GM20431 (cell line): ENCODE measurements at regions not wholly inside any gene's neighbourhood (a gene's known extent, or its start where the extent isn't known, plus 50 kb on each side); places are given as distances from the start of the nearest gene placed in this dataset.

Experiments used
- in situ Hi-C: fragments of 300-500 bp; cut with MseI, MboI; formaldehyde crosslinking; loops from one replicate; pipeline ENCODE4 v1.15.0; 2020; ENCODE audit warnings: low sequenced_read_pairs; ENCODE audit not compliant: unreplicated experiment

DNA sequence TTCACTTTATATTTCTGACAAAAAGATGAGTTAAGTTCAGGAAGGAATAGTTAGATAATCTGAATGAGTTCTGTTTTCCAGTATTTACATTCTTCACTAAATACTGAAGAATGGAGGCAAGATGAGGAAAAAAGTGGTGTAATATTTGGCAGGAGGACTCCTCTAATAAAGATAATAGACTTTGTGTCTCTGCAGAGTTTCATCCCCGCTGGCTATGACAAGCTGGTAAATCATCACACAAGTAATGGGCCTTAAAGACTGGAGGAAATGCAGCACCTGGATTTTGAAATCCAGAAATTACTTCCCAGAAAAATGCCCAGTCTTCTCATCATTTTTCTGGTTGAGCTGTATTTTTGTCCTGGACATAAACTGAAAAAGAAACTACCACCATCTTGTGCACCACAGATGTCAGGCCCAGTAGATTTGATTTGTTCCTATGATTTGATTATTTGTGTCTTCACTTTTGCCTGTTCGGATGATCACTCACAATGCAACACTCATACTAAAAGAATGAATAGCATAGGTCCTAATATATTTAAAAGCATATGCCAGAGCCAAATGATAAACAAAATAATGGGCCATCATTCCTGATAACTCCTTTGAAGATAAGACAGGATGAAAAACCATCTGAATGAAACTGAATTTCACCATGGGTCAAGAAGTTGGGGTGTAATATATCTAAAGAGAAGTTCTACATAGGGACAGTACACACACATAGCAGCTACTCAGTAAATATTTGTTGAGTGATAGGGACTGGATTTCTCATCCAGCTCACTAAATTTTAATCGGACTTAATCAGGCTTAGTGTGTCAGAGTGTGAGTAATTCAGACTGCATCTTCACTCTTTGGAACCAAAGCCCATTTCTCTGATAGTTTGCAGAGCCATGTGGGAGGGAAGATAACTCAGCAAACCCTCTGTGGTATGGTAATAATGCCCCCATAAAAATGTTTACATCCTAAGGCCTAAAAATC is 200.5 kb downstream of the HINT1 start:
- in situ Hi-C loops: no loop called here

DNA sequence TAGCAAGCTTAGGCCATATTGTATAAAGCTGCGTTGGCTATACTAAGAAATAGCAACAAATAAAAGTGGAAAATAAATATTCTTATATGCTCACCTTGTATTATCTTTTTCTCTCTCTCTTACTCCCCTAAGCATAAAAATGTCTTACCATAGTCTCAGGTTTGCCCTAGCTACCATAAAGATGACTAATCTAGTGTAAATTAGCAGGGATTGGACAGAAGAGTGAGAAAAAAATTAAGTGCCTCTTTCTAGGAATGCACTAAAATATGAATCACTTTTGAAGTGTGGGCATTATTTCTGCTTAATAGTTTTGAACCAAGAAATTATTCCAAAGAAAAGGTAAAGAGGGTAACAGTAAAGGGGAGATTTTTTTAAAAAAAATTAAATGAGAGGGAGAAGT is 201.3 kb downstream of the HINT1 start:
- in situ Hi-C loops: no loop called here

DNA sequence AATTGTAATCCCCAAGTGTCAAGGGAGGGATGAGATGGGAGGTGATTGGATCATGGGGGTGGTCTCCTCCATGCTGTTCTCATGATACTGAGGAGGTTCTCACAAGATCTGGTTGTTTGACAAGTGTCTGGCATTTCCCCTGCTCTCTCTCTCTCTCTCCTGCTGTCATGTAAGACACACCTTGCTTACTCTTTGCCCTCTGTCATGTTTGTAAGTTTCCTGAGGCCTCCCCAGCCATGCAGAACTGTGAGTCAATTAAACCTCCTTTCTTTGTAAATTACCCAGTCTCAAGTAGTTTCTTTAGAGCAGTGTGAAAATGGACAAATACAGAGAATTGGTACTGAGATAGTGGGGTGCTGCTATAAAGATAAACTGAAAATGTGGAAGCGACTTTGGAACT is 207.9 kb downstream of the HINT1 start:
- in situ Hi-C loops: no loop called here

DNA sequence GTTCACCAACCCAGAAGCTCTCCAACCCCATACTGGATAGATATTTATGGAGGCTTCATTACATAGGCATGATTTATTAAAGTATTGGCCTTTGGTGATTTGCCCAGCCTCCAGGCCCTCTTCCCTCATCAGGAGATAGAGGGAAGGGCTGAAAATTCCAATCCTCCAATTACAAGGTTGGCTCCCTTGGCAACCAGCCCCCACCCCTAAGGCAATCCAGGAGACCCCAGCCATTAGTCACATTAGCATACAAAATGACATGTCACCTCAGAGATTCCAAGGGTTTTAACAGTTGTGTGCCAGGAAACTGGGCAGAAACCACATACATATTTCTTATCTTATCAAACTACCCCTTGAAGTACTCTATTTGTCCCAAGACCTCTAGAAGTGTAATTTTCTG is 210.0 kb downstream of the HINT1 start:
- in situ Hi-C loops: no loop called here

DNA sequence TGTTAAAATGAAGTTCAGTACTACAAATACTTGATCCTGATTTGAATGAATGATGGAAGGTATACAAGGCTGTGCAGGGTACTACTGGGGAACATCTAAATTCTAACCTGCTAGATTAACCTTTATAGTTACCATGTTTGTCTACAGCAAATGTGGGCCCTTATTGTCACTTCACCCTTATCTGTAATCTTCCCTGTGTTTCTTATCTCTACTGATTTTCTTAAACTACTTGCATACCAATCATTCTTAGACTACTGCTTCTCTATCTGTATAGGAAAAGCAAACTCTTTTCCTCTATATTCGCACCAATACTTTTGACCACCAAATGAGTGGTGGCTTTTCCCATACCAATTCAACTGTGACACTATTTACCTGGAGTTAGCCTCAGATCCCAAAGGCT is 210.7 kb downstream of the HINT1 start:
- in situ Hi-C loops: no loop called here

DNA sequence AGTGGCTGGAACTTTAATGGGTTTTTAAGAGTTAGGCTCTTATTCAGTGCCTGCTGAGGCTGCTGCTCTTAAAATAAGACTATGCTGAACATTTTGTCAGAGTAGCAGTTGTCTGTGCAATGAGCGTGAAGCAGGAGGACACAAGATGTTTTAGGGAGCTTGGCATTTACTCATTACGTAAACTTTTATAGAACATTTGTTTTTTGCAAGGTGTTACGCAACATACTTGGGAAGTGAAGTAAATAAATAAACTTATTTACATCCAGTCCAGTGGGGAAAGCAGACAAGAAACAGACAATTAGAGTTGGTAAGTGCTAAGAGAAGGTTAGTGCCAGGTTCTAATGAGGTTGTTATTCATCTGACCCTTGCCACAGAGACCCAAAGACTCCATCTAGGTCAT is 226.0 kb downstream of the HINT1 start:
- in situ Hi-C loops: no loop called here

DNA sequence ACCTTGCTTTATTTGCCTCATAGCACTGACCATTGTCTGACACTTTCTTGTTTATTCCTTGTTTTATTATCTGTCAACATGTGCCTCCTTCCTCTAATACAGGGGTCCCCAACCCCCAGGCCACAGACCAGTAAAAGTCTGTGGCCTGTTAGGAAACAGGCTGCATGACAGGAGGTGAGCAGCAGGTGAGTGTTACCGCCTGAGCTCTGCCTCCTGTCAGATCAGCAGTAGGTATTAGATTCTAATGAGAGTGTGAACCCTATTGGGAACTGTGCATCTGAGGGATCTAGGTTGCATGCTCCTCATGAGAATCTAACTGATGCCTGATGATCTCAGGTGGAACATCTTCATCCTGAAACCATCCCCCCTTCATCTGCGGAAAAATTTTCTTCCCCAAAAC is 228.0 kb downstream of the HINT1 start:
- in situ Hi-C loops: no loop called here

DNA sequence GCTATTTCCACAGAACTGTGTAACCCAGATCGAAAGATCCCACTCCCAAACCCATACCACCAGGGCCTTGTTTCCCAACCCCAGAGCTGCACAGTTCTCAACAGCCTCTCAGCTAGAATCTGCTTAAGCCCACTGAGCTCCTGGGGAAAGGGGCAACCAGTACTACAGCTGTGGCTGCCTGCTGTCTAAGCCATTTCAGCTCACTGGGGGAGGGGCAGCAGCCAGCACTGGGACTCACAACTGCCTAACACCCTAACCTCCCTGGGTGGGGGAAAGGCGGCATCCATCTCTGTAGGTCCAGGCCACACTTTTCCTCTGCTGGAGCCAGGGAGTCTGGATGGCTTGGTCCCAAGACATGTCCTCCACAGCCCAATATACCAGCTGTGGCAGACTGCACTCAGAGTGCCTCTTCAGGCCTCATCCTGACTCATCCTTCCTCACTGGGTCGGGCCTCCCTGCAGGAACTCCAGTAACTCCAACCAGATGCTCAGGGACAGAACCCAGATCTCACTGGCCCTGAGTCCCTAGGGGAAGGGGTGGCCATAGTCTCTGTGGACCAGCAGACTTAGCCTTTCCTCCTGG is 241.4 kb downstream of the HINT1 start:
- in situ Hi-C loops: no loop called here

DNA sequence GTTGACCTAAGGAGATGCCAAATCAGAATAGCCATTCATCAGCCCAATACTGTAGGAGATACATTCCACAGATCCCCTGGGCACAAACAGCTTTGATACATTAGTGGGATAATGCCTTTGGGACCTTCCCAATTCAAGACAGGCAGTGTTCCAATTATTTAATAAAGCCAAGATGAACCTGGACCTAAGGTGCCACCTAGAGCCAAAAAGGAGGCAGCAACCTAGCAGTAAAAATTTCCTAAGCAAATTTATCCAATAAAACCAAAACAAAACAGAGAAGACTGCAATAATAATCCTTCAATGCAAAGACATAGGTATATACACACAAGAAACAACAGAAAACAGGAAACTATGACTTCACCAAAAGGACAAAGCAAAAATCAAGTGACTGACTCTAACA is 253.0 kb downstream of the HINT1 start:
- in situ Hi-C loops: no loop called here

DNA sequence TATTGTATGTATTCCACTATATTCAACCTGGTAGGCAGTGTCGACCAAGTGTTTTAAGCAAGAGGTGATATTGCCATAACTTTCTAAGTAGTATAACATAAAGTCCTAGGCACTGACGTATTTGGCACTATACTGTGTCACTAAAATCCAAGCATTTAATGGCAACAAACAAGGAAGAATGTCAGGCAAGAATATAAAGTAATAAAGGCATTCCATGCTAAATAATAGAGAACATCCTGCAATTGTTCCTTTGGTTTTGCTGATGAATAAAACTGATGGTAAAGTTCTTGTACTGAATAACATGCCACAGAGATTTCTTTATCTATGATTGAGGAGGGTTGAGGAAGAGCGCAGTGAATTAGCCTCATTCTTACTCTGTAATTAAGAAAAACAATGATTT is 256.9 kb downstream of the HINT1 start:
- in situ Hi-C loops: no loop called here

DNA sequence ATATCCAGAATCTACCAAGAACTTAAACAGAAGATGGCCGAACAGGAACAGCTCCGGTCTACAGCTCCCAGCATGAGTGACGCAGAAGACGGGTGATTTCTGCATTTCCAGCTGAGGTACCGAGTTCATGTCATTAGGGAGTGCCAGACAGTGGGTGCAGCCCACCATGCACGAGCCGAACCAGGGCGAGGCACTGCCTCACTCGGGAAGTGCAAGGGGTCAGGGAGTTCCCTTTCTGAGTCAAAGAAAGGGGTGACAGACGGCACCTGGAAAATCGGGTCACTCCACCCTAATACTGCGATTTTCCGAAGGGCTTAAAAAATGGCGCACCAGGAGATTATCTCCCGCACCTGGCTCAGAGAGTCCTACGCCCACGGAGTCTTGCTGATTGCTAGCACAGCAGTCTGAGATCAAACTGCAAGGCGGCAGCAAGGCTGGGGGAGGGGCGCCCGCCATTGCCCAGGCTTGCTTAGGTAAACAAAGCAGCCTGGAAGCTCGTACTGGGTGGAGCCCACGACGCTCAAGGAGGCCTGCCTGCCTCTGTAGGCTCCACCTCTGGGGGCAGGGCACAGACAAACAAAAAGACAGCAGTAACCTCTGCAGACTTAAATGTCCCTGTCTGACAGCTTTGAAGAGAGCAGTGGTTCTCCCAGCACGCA is 267.4 kb downstream of the HINT1 start:
- in situ Hi-C loops: loop anchor here (25.0 kb wide), 1 partner anchor 215 kb away; no protein-coding TSS in a partner anchor

DNA sequence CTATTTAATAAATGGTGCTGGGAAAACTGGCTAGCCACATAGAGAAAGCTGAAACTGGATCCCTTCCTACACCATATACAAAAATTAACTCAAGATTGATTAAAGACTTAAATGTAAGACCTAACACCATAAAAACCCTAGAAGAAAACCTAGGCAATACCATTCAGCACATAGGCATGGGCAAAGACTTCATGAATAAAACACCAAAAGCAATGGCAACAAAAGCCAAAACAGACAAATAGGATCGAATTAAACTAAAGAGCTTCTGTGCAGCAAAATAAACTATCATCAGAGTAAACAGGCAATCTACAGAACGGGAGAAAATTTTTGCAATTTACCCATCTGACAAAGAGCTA is 267.9 kb downstream of the HINT1 start:
- in situ Hi-C loops: loop anchor here (25.0 kb wide), 1 partner anchor 215 kb away; no protein-coding TSS in a partner anchor

DNA sequence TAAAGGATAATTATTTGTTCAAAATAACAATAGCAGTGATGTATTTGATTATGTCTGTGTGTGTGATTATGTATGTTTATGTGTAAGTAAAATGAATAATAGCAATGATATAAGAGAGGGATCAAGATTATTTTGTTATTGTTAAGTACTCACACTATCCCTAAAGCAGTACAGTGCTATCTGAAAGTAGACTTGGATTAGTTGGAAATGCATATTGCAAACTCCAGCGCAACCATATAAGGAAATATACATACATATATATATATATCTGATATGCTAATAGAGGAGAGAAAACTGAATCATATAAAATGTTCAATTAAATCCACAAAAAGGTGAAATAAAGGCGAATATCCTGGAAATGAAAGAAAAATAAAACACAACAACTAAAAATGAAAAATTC is 268.4 kb downstream of the HINT1 start:
- in situ Hi-C loops: loop anchor here (25.0 kb wide), 1 partner anchor 216 kb away; no protein-coding TSS in a partner anchor

DNA sequence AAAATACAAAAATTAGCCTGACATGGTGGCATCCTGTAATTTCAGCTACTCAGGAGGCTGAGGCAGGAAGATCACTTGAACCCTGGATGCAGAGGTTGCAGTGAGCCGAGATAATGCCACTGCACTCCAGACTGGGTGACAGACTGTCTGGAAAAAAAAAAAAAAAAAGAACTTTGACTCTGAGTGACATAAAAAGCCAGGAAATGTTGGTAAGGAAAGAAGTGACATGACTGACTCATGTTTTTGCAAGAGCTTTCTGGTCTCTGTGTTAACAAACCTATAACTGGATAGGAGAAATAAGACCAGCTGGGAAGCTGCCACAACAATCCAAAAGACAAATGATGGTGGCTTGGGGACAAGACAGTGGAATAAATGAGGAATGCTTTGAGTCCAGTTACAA is 272.1 kb downstream of the HINT1 start:
- in situ Hi-C loops: loop anchor here (25.0 kb wide), 1 partner anchor 219 kb away; no protein-coding TSS in a partner anchor

DNA sequence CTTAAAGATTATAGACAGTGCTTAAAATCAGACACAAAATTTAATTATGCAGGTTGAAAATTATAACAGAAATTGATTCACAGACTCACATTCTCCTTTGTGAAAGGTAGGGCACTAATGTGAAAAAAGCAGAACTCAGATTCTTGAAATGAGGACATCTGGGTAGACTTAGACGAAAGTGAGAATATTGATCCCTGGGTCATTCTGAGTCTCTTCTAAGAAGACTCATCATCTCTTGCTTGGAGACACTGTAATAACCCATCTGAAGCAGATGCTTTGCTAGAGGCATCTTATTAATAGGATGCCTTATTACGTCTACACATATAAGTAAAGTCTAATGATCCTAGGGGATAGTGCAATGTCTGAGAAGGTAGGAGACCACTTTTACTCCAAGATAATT is 274.4 kb downstream of the HINT1 start:
- in situ Hi-C loops: loop anchor here (25.0 kb wide), 1 partner anchor 222 kb away; no protein-coding TSS in a partner anchor

DNA sequence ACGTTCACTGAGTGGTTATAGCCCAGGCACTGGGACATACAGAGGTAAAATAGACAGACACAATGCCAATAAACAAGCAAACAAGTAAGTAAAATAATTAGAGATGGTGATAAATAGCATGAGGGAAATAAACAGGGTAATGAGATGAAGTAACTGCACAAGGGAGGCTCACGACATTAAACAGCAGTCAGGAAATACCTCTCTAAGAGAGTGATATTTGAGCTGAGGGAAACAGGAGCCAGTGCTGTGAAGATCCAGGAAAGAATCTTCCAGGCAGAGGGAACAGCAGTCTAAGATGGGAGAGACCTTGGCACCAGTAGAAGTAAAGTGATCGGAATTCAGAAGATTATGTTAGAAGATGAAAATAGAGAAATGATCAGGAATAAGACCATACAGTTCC is 279.4 kb downstream of the HINT1 start:
- in situ Hi-C loops: loop anchor here (25.0 kb wide), 1 partner anchor 227 kb away; no protein-coding TSS in a partner anchor

DNA sequence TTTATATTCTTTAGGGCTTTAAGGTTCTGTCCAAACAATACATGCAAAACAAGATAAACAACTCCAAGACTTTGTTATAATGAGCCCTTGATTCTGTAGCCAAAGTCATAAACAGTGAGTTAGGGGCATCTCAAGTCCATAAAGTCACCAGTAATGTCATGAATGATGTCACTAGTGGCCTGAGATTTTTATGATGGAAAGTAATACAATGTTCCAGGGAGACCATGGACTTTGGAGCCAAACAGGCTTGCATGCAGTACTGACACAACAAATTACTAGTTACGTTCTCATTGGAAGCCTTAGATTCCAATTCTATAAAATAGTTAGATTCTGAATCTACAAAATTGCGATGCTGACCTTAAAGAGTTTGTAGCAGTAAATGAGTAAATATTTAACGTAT is 280.0 kb downstream of the HINT1 start:
- in situ Hi-C loops: loop anchor here (25.0 kb wide), 1 partner anchor 227 kb away; no protein-coding TSS in a partner anchor

DNA sequence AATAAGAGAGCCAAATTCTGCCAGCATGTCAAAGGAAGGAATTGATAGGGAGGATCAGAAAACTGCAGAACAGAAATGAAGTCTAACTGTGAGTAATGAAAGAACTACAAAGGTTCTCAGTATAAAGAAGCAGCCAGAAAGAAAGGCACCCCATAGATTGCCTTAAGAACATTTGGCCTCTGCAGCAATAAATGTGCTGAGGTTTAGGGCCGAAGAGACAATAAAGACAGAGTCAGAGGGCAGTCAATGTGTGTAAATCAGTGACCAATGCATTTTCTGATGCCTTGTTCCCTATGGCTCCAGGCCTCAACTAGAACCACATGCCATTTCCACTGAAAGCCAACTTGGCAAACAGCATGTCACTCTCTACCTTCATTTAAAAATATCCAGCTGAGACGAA is 281.0 kb downstream of the HINT1 start:
- in situ Hi-C loops: loop anchor here (25.0 kb wide), 1 partner anchor 228 kb away; no protein-coding TSS in a partner anchor

DNA sequence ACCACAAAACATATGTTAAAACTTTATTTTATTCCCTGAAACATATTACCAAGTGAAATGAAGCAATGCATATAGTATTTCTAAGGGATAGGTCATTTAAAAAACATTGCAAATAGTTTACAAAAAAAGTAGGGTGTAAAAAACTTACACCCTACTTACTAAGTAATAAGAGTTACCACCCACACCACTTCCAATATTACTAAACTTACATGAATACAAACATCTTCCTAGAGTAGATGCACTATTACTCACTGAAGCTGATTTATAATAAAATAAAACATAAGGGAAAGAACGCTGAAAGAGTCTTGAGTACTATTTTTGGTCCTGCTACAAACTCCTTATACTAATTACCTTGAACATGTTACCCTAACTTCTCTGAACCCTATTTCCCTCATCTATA is 289.4 kb downstream of the HINT1 start:
- in situ Hi-C loops: loop anchor here (25.0 kb wide), 1 partner anchor 237 kb away; no protein-coding TSS in a partner anchor

DNA sequence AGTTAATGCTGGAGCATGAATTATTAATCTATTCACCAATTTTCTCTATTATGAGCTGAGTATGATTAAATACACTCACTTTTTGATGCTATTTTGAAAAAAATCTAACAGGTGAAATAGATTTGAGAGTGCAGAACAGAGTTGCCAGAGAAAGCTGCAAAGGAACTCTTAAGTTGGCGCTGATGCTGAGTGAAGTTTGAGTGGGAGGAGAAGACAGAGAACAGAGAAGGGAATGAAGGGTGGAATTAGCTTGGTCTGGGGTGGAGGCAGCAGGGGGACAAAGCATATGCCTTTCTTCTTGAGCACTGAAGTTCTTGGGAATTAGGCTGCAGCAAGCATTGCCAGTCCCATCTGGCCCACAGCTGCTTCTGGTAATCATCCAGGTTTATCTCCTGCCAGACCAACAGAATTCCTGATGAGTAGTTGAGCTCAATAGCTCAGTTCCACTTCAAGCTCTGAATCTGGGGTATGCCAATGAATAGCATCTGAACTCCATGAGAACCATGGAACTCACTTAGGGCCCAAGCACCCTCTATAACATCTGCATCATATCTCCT is 290.1 kb downstream of the HINT1 start:
- in situ Hi-C loops: loop anchor here (25.0 kb wide), 2 partner anchors 237 to 537 kb away; no protein-coding TSS in a partner anchor
